ENCODE measurements at regions not wholly inside any gene's neighbourhood (a gene's known extent, or its start where the extent isn't known, plus 50 kb on each side); places are given as distances from the start of the nearest gene placed in this dataset.

DNA sequence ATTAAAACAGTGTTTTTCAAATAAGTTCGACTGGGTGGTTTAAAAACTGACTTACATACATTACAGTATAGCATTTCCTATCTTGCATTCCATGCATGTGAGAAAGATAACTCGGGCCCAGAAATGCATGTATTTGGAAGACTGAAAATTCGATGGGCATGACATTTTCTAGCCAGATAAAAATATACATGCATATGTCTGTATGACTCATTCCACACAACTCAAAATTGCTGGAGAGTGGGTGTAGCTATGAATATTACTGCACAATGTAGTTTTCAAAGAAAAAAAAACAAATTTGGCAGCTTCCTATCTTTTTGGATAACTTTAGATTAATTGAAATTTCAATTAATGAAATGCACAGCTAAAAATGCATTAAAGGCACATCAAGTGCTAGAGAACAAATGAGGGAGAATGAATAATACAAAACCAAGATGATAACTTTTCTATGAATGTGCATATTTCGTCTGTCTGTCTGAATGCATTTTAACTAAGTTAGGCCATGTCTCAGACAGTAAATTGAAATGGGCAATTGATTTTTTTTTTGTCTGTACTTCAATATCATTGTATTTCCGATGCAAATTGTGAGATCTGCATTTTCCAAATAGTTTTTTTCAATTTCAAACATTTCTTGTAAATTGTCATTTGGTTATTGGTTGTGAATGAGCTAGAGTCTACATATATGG is 54.5 kb upstream of the GABRA2 start:
- no peaks in the 10 kb centered on the region for H3K36me3 Mint-ChIP-seq
- WGBS (ENCODE audit: insufficient coverage) = 60% methylated on average over 1 of the region's 5 CpGs
- H3K36me3 ChIP-seq (ENCODE audit: control insufficient read depth in 2 of 2, extremely low read depth in 1 of 2, insufficient read depth in 1 of 2, low read length in 1 of 2) = no peaks in the 10 kb centered on the region
- no peaks in the 10 kb centered on the region for H3K4me1 Mint-ChIP-seq
- ATAC-seq (replicated peaks in 1 of 4) (no peak), DNase-seq (no peak)
- no peak overlapping the region for H3K4me3 ChIP-seq (ENCODE audit: control insufficient read depth in 1 of 2, extremely low read depth in 1 of 2, low read length in 1 of 2)
- no peaks in the 10 kb centered on the region for H3K27me3 Mint-ChIP-seq
- H3K27ac Mint-ChIP-seq = no peak overlapping the region
- H3K27ac ChIP-seq (ENCODE audit: low read length) = no peak overlapping the region
- H3K4me1 ChIP-seq (ENCODE audit: control insufficient read depth in 1 of 2, extremely low read depth in 1 of 2, insufficient read depth in 2 of 2, low read length in 2 of 2) = no peaks in the 10 kb centered on the region
- no peak overlapping the region for H3K4me3 Mint-ChIP-seq
- ChIA-PET CTCF (no interaction called here), POLR2A (interaction anchor here in 1 of 2 donors (0.7 kb wide), 1 partner anchor 102 kb away, joined by 4 read pairs; no protein-coding TSS in a partner anchor)
- no peaks in the 10 kb centered on the region for H3K27me3 ChIP-seq (replicated peaks in 1 of 2; ENCODE audit: control insufficient read depth in 2 of 2, extremely low read depth in 1 of 2, insufficient read depth in 2 of 2, low read length in 1 of 2)
- no peaks in the 10 kb centered on the region for H3K9me3 ChIP-seq
- H3K9me3 Mint-ChIP-seq = peaks cover 3 to 20% (median 14%) of the 10 kb centered on the region in 3 donors

DNA sequence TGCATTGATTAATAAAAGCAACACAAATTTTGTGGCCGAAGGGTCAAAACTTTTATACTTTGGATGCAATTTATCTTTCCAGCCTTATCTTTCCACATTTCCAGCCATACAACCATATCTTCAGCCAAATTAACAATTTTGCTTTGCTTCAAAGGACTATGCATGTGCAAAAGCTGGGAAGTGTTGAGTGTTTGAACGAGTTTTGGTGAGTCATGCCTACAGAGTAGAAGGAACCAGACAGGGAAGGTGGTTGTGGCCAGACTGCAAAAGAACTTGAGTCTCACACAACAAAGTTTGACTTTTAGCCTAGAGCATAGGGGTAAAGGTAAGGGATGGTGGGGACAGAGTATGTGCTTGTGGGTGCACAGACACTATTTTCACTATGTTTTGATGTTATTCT is 53.0 kb upstream of the GABRA2 start:
- ATAC-seq (replicated peaks in 1 of 4) = no peak

DNA sequence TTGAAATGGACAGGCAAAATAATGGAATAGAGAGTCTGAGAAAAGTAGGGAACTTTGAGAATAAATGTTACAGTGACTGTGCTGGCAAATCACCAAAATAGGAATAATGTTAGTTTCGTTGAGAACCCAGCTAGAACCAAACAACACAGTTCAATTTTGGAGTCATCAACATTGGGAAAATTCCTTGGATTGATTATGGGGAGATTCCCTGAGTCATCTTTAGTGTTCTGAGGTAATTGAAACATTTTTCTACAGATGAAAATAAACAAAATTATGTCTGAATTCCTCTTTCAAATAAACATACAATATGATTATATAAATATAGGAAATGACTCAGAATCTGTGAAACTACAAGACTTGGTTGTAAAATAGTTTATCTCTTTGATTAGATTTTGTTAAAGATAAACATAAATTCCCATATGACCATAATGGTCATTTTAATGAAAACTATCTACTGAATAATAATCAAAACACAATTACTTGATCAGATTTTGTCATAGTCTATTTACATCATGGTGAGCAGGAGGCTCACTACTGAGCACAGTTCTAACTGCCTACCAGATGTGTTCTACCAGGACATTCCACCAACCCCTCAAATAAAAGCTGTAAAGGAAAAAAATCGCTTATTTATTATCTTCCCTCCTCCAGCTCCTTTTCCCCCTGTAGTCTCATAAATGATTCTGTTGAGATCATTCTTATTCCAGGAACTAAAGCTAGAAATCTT is 51.4 kb upstream of the GABRA2 start:
- Histone ChIP-seq H3K27me3 (replicated peaks in 1 of 2; ENCODE audit: control insufficient read depth in 2 of 2, extremely low read depth in 1 of 2, insufficient read depth in 2 of 2, low read length in 1 of 2) (no peaks in the 10 kb centered on the region), H3K4me1 (ENCODE audit: control insufficient read depth in 1 of 2, extremely low read depth in 1 of 2, insufficient read depth in 2 of 2, low read length in 2 of 2) (no peaks in the 10 kb centered on the region), H3K4me3 (ENCODE audit: control insufficient read depth in 1 of 2, extremely low read depth in 1 of 2, low read length in 1 of 2) (no peak overlapping the region), H3K9me3 (no peaks in the 10 kb centered on the region), H3K27ac (ENCODE audit: low read length) (no peak overlapping the region), H3K36me3 (ENCODE audit: control insufficient read depth in 2 of 2, extremely low read depth in 1 of 2, insufficient read depth in 1 of 2, low read length in 1 of 2) (no peaks in the 10 kb centered on the region)
- Mint-ChIP-seq H3K36me3 (no peaks in the 10 kb centered on the region), H3K27ac (no peak overlapping the region), H3K27me3 (no peaks in the 10 kb centered on the region), H3K4me1 (no peaks in the 10 kb centered on the region), H3K4me3 (no peak overlapping the region), H3K9me3 (peaks cover 10 to 28% (median 20%) of the 10 kb centered on the region in 3 donors)
- POLR2A ChIA-PET = no interaction called here
- no peak for ATAC-seq (replicated peaks in 1 of 4)
- no peak for DNase-seq
- no CpG with 5 or more reads among the region's 2 CpGs for WGBS (ENCODE audit: insufficient coverage)
- CTCF ChIA-PET = interaction anchor here in 1 of 2 donors (0.6 kb wide), 1 partner anchor 1848 kb away, joined by 3 read pairs; no protein-coding TSS in a partner anchor

More for the DNA sequence above, 53.0 kb upstream of the GABRA2 start:
- no peak for DNase-seq
- Mint-ChIP-seq H3K4me1 (no peaks in the 10 kb centered on the region), H3K27ac (no peak overlapping the region), H3K9me3 (peaks cover 7 to 27% (median 20%) of the 10 kb centered on the region in 3 donors), H3K4me3 (no peak overlapping the region), H3K36me3 (no peaks in the 10 kb centered on the region), H3K27me3 (no peaks in the 10 kb centered on the region)
- H3K4me1 ChIP-seq (ENCODE audit: control insufficient read depth in 1 of 2, extremely low read depth in 1 of 2, insufficient read depth in 2 of 2, low read length in 2 of 2) = no peaks in the 10 kb centered on the region
- no peaks in the 10 kb centered on the region for H3K36me3 ChIP-seq (ENCODE audit: control insufficient read depth in 2 of 2, extremely low read depth in 1 of 2, insufficient read depth in 1 of 2, low read length in 1 of 2)
- H3K4me3 ChIP-seq (ENCODE audit: control insufficient read depth in 1 of 2, extremely low read depth in 1 of 2, low read length in 1 of 2) = no peak overlapping the region
- no peaks in the 10 kb centered on the region for H3K27me3 ChIP-seq (replicated peaks in 1 of 2; ENCODE audit: control insufficient read depth in 2 of 2, extremely low read depth in 1 of 2, insufficient read depth in 2 of 2, low read length in 1 of 2)
- 60% methylated on average over 2 of the region's 2 CpGs for WGBS (ENCODE audit: insufficient coverage)
- ChIA-PET POLR2A (no interaction called here), CTCF (no interaction called here)
- H3K9me3 ChIP-seq = no peaks in the 10 kb centered on the region
- no peak overlapping the region for H3K27ac ChIP-seq (ENCODE audit: low read length)

Measured in T-cell (primary cell).